ENCODE measurements at regions not wholly inside any gene's neighbourhood (a gene's known extent, or its start where the extent isn't known, plus 50 kb on each side); places are given as distances from the start of the nearest gene placed in this dataset.

- no peak for DNase-seq (ENCODE audit: low read depth in 1 of 2, low spot score in 1 of 2)
- no peak overlapping the region for H3K27ac ChIP-seq (replicated peaks)
- TF ChIP-seq SPI1 (IDR thresholded peaks at IDR 0.05; ENCODE audit: borderline replicate concordance, low read depth) = no peak
- TF ChIP-seq, protein P1, sequence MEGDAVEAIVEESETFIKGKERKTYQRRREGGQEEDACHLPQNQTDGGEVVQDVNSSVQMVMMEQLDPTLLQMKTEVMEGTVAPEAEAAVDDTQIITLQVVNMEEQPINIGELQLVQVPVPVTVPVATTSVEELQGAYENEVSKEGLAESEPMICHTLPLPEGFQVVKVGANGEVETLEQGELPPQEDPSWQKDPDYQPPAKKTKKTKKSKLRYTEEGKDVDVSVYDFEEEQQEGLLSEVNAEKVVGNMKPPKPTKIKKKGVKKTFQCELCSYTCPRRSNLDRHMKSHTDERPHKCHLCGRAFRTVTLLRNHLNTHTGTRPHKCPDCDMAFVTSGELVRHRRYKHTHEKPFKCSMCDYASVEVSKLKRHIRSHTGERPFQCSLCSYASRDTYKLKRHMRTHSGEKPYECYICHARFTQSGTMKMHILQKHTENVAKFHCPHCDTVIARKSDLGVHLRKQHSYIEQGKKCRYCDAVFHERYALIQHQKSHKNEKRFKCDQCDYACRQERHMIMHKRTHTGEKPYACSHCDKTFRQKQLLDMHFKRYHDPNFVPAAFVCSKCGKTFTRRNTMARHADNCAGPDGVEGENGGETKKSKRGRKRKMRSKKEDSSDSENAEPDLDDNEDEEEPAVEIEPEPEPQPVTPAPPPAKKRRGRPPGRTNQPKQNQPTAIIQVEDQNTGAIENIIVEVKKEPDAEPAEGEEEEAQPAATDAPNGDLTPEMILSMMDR (IDR thresholded peaks at IDR 0.05; ENCODE audit: insufficient read depth, low read length) = no peak
- no peak for TF ChIP-seq POLR2AphosphoS5 (IDR thresholded peaks at IDR 0.05; ENCODE audit: low read depth)
- no peak for TF ChIP-seq GABPA (IDR thresholded peaks at IDR 0.05; ENCODE audit: low read depth)
- TF ChIP-seq REST (IDR thresholded peaks at IDR 0.05; ENCODE audit: insufficient replicate concordance, low read depth) = no peak
- H3K27me3 ChIP-seq (ENCODE audit: insufficient read depth, poor library complexity, severe bottlenecking) = peaks cover 9% of the 10 kb centered on the region
- no peak overlapping the region for H3K4me3 ChIP-seq (replicated peaks; ENCODE audit: insufficient read depth, low read length)
Observed at GRCh38 chr6:54014440-54014839, 96.8 kb upstream of the MLIP start.

DNA sequence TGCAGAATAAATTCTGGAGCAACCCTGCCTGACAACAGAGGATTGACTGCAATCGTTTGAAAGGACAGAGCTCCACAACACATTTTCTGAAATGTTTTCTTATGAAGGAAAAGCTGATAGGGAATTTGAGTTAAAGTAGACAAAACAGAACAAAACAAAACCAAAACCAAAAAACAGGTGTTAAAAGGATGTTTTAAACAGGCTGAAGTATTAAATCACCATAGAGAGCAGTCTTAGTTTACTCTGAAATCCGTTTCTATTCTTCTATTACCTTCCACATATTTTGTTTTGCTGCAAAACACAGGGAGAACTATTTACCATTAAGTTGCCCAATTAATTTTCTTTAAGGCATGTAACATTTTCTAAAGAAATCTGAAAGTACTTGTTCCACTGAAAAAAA, 93.4 kb upstream of the MLIP start:
- Histone ChIP-seq H3K27ac (replicated peaks) (no peak overlapping the region), H3K27me3 (ENCODE audit: insufficient read depth, poor library complexity, severe bottlenecking) (peaks cover 3% of the 10 kb centered on the region), H3K4me3 (replicated peaks; ENCODE audit: insufficient read depth, low read length) (no peak overlapping the region)
- DNase-seq (ENCODE audit: low read depth in 1 of 2, low spot score in 1 of 2) = no peak
- TF ChIP-seq, protein P1 (IDR thresholded peaks at IDR 0.05; ENCODE audit: insufficient read depth, low read length) = no peak
- TF ChIP-seq GABPA (IDR thresholded peaks at IDR 0.05; ENCODE audit: low read depth) = no peak
- no peak for TF ChIP-seq REST (IDR thresholded peaks at IDR 0.05; ENCODE audit: insufficient replicate concordance, low read depth)
- no peak for TF ChIP-seq POLR2AphosphoS5 (IDR thresholded peaks at IDR 0.05; ENCODE audit: low read depth)
- no peak for TF ChIP-seq SPI1 (IDR thresholded peaks at IDR 0.05; ENCODE audit: borderline replicate concordance, low read depth)

DNA sequence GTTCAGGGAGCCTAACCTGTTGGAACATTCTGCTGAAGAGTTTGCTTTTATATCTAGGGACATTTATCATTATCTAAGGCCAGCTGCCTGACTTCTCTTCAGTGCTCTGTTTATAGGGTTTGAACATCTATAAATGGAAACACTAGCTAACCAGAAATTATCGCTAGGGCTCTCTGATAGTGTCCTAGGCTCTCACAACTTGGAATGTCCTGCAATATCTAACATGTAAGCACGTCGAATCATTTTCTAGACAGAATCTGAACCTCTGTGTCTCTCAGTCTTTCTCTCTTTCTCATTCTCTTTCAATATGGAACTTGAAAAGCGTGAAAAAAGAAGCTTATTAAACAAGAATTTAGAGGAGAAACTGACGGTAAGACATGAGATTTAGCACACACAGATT, 92.5 kb upstream of the MLIP start:
- TF ChIP-seq POLR2AphosphoS5 (IDR thresholded peaks at IDR 0.05; ENCODE audit: low read depth) (no peak), GABPA (IDR thresholded peaks at IDR 0.05; ENCODE audit: low read depth) (no peak), REST (IDR thresholded peaks at IDR 0.05; ENCODE audit: insufficient replicate concordance, low read depth) (no peak), SPI1 (IDR thresholded peaks at IDR 0.05; ENCODE audit: borderline replicate concordance, low read depth) (no peak)
- TF ChIP-seq, protein P1 (IDR thresholded peaks at IDR 0.05; ENCODE audit: insufficient read depth, low read length) = no peak
- no peak overlapping the region for H3K4me3 ChIP-seq (replicated peaks; ENCODE audit: insufficient read depth, low read length)
- DNase-seq (ENCODE audit: low read depth in 1 of 2, low spot score in 1 of 2) = no peak
- H3K27me3 ChIP-seq (ENCODE audit: insufficient read depth, poor library complexity, severe bottlenecking) = peaks cover 3% of the 10 kb centered on the region
- H3K27ac ChIP-seq (replicated peaks) = no peak overlapping the region

Data from HL-60 (cell line).